Activated B cell treated with CpG ODN at 0.5 μM for 24 hours (primary cell): ENCODE measurements at regions not wholly inside any gene's neighbourhood (a gene's known extent, or its start where the extent isn't known, plus 50 kb on each side); places are given as distances from the start of the nearest gene placed in this dataset.

Experiments
- ATAC-seq: fragments of 200-7000 bp; cut with Tn5 transposase; one replicate; pipeline ENCODE4 v1.10.0; 2021; ENCODE audit warnings: low read depth, mild to moderate bottlenecking, moderate library complexity
- CTCF ChIA-PET: fragments of 350-600 bp; sonication (Branson Sonifier 250); formaldehyde crosslinking; loops from one replicate; lab custom pipeline; 2021; ENCODE audit warnings: antibody characterized with exemption; lab: Charles Lee
- POLR2A ChIA-PET: fragments of 350-600 bp; sonication (Branson Sonifier 250); formaldehyde crosslinking; loops from one replicate; lab custom pipeline; 2021; ENCODE audit warnings: antibody characterized with exemption; lab: Charles Lee
- DNase-seq: peaks from one replicate; pipeline ENCODE4 v3.0.0; 2022
- H3K27ac Mint-ChIP-seq: one replicate; pipeline ENCODE4 v1.8.0; 2020; ENCODE audit warnings: mixed read lengths
- H3K27me3 Mint-ChIP-seq: one replicate; pipeline ENCODE4 v1.8.0; 2021; ENCODE audit warnings: mixed read lengths
- H3K36me3 Mint-ChIP-seq: one replicate; pipeline ENCODE4 v1.8.0; 2021; ENCODE audit warnings: low read depth, mixed read lengths
- H3K4me1 Mint-ChIP-seq: one replicate; pipeline ENCODE4 v1.8.0; 2021; ENCODE audit warnings: mixed read lengths
- H3K4me3 Mint-ChIP-seq: one replicate; pipeline ENCODE4 v1.8.0; 2020; ENCODE audit warnings: mild to moderate bottlenecking, mixed read lengths
- H3K9me3 Mint-ChIP-seq: one replicate; pipeline ENCODE4 v1.8.0; 2020; ENCODE audit warnings: mixed read lengths
- intact Hi-C: fragments of 100-400 bp; cut with micrococcal nuclease; formaldehyde crosslinking; loops from one replicate; pipeline ENCODE4 v1.15.1; 2024
- TF ChIP-seq, protein P1 (sequence below): fragments of 200-600 bp; IDR thresholded peaks from one replicate; pipeline ENCODE4 v1.8.0; 2022; ENCODE audit warnings: antibody characterized with exemption, mild to moderate bottlenecking

- Mint-ChIP-seq H3K36me3 (no peaks in the 10 kb centered on the region), H3K27me3 (no peaks in the 10 kb centered on the region), H3K4me1 (peaks cover 2% of the 10 kb centered on the region), H3K9me3 (no peaks in the 10 kb centered on the region), H3K27ac (no peak overlapping the region), H3K4me3 (no peak overlapping the region)
- ChIA-PET POLR2A (interaction anchor here (0.6 kb wide), 1 partner anchor 301 kb away, joined by 3 read pairs; no protein-coding TSS in a partner anchor), CTCF (no interaction called here)
- DNase-seq: no peak
- TF ChIP-seq, protein P1, sequence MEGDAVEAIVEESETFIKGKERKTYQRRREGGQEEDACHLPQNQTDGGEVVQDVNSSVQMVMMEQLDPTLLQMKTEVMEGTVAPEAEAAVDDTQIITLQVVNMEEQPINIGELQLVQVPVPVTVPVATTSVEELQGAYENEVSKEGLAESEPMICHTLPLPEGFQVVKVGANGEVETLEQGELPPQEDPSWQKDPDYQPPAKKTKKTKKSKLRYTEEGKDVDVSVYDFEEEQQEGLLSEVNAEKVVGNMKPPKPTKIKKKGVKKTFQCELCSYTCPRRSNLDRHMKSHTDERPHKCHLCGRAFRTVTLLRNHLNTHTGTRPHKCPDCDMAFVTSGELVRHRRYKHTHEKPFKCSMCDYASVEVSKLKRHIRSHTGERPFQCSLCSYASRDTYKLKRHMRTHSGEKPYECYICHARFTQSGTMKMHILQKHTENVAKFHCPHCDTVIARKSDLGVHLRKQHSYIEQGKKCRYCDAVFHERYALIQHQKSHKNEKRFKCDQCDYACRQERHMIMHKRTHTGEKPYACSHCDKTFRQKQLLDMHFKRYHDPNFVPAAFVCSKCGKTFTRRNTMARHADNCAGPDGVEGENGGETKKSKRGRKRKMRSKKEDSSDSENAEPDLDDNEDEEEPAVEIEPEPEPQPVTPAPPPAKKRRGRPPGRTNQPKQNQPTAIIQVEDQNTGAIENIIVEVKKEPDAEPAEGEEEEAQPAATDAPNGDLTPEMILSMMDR: no peak
- intact Hi-C loops: no loop called here
- no peak for ATAC-seq
Measured at GRCh38 chr3:177842302-177842701, 645.0 kb upstream of the TBL1XR1 start.

DNA sequence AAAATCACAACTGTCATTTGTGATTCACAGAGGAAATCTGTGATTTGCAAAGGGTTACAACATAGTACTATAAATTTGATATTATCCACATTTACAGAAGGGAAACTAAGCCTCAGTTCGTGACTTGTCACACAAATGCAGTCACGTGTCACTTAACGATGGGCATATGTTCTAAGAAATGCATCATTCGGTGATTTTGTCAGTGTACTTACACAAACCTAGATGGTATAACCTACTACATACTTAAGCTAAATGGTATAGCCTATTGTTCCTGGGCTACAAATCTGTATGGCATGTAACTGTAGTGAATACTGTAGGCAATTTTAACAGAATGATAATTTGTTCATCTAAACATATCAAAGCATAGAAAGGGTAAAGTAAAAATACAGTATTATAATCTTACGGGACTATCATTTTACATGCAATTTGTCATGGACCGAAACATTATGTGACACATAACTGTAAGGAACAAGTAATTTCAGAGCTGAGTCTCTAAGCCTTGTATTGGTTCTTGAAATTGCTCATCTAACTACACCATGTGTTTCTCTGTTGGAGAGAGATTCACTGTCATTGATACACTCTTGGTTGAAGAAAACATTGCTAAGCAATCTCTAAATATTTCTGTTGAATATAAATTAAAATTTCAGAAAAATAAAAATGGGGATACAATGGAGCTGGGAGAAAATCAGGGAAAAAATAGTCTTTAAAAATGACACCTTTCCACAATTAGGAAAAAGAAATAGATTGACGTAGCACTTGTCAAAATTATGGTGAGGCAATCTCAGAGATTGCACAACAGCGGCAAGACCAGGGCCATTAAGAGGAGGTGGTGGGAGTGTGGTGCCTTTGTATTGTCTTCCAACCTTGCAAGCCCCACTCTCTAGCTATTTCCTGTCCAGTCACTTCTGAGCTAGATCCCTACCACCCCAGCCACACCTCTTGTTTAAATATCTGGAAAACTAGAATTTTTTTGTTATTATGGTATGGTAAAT, 645.8 kb upstream of the TBL1XR1 start:
- Mint-ChIP-seq H3K27ac (no peak overlapping the region), H3K27me3 (no peaks in the 10 kb centered on the region), H3K36me3 (no peaks in the 10 kb centered on the region), H3K4me3 (no peak overlapping the region), H3K9me3 (no peaks in the 10 kb centered on the region), H3K4me1 (peaks cover 2% of the 10 kb centered on the region)
- DNase-seq (no peak), ATAC-seq (no peak)
- POLR2A ChIA-PET: interaction anchor here (0.6 kb wide), 1 partner anchor 302 kb away, joined by 3 read pairs; no protein-coding TSS in a partner anchor
- CTCF ChIA-PET: no interaction called here
- TF ChIP-seq, protein P1: no peak
- intact Hi-C loops: no loop called here

- ChIA-PET CTCF (no interaction called here), POLR2A (no interaction called here)
- peaks cover 3% of the 10 kb centered on the region for H3K27me3 Mint-ChIP-seq
- TF ChIP-seq, protein P1: no peak
- DNase-seq (no peak), ATAC-seq (no peak)
- no peaks in the 10 kb centered on the region for H3K36me3 Mint-ChIP-seq
- H3K9me3 Mint-ChIP-seq: no peaks in the 10 kb centered on the region
- intact Hi-C loops: no loop called here
- no peaks in the 10 kb centered on the region for H3K4me1 Mint-ChIP-seq
- no peak overlapping the region for H3K27ac Mint-ChIP-seq
- H3K4me3 Mint-ChIP-seq: no peak overlapping the region
Measured at GRCh38 chr3:177852001-177852807, 654.9 kb upstream of the TBL1XR1 start.

DNA sequence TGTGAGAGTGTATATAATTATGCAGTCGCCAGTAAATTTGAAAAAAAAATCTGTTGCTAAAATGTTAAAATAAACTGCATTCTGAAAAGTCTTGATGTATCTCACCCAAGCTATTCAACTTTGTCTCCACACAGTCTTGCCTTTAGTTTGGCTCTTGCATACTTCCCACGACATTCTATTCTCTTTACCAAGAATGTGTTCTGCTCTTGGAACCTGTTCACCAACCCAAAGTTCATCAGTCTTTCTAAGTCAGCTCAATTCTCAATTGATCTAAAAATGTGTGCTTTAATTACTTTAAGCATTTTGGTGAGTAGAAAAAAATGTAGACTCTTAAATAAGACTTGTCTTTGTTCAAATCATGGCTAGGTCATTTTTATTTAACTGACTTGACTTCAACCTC, 657.7 kb upstream of the TBL1XR1 start:
- Mint-ChIP-seq H3K36me3 (no peaks in the 10 kb centered on the region), H3K4me3 (no peak overlapping the region), H3K9me3 (peaks cover 8% of the 10 kb centered on the region), H3K4me1 (no peaks in the 10 kb centered on the region), H3K27ac (no peak overlapping the region), H3K27me3 (peaks cover 3% of the 10 kb centered on the region)
- no peak for DNase-seq
- CTCF ChIA-PET: no interaction called here
- POLR2A ChIA-PET: no interaction called here
- TF ChIP-seq, protein P1: no peak
- ATAC-seq: no peak
- intact Hi-C loops: no loop called here

- ChIA-PET CTCF (no interaction called here), POLR2A (no interaction called here)
- Mint-ChIP-seq H3K27ac (no peak overlapping the region), H3K27me3 (peaks cover 9% of the 10 kb centered on the region), H3K36me3 (peaks cover 3% of the 10 kb centered on the region), H3K4me1 (no peaks in the 10 kb centered on the region), H3K9me3 (peaks cover 27% of the 10 kb centered on the region), H3K4me3 (no peak overlapping the region)
- ATAC-seq: no peak
- DNase-seq: no peak
- TF ChIP-seq, protein P1: no peak
- intact Hi-C loops: no loop called here
Measured at GRCh38 chr3:177860184-177860583, 662.9 kb upstream of the TBL1XR1 start.
